ENCODE measurements at regions not wholly inside any gene's neighbourhood (a gene's known extent, or its start where the extent isn't known, plus 50 kb on each side); places are given as distances from the start of the nearest gene placed in this dataset.

DNA sequence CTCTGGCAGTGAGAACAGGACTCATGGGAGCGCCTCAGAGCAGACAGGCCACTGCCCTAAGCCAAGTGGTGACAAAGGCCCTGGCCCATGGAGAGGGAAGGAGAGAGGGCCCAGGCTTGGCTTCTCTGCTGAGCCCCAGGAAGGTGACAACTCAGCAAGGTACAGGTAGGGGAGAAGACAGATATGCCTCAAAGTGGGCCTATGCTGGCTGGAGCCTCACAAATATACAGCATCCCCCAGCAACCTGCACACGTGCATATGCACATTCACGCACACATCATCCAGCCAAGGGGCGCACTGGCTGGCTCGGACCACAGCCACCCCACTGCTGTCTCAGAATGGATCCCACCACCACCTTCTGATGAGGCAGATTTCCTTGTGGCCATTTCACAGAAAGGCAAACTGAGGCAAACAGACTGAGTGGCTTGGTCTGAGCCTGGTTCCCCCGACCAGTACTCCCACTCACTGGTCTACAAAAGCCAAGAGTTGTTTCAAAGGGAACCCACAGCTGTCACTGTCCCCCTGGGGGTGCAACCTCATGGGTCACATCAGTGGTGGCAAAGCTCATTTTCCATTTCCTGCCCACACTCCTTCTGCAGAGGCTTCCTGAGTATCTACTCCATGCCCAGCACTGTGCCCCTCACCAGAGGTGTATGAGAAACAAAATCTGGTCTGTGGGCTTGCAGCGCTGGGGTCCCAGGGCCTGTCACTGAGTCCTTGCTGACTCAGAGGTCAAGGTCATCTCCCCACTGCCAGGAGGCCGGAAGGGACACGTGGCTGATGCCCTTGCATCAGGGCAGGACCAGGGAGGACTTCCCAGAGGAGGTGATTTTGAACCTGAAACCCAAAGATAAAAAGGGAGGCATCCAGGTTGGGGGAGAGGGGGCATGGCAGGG is 67.3 kb upstream of the PRR5 start:
- TF ChIP-seq, protein P1, sequence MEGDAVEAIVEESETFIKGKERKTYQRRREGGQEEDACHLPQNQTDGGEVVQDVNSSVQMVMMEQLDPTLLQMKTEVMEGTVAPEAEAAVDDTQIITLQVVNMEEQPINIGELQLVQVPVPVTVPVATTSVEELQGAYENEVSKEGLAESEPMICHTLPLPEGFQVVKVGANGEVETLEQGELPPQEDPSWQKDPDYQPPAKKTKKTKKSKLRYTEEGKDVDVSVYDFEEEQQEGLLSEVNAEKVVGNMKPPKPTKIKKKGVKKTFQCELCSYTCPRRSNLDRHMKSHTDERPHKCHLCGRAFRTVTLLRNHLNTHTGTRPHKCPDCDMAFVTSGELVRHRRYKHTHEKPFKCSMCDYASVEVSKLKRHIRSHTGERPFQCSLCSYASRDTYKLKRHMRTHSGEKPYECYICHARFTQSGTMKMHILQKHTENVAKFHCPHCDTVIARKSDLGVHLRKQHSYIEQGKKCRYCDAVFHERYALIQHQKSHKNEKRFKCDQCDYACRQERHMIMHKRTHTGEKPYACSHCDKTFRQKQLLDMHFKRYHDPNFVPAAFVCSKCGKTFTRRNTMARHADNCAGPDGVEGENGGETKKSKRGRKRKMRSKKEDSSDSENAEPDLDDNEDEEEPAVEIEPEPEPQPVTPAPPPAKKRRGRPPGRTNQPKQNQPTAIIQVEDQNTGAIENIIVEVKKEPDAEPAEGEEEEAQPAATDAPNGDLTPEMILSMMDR (IDR thresholded peaks at IDR 0.05): no peak
- no peak overlapping the region for H3K27ac ChIP-seq
- no peak for FAIRE-seq
- intact Hi-C loops (cut with DNase I): no loop called here
- H3K36me3 ChIP-seq: no peaks in the 10 kb centered on the region
- no peak overlapping the region for H3K4me3 ChIP-seq
- no peaks in the 10 kb centered on the region for H3K27me3 ChIP-seq
- H3K9me3 ChIP-seq: no peaks in the 10 kb centered on the region
- WGBS, 2 donors: 46 to 59% methylated on average over 9 of the region's 9 CpGs
- ATAC-seq: peak in 1 of 4 donors; percentile 31
- no peaks in the 10 kb centered on the region for H3K4me1 ChIP-seq
- no peak for DNase-seq

DNA sequence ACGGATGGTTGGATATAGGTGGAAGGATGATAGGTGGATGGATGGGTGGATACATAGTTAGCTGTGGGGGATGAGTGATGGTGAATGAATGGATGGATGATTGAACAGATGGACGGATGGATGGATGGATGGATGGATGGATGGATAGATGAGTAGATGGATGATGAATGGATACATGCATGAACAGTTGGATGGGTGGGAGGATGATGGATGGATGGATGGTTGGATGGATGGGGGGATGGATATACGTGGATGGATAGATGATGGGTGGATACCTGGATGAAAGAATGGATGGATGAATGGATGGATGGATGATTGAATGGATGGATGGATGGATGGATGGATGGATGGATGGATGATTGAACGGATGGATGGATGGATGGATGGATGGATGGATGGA is 68.4 kb upstream of the PRR5 start:
- 54 to 67% methylated on average over 4 of the region's 4 CpGs for WGBS, 2 donors
- no peak for ATAC-seq
- intact Hi-C loops (cut with DNase I): no loop called here

DNA sequence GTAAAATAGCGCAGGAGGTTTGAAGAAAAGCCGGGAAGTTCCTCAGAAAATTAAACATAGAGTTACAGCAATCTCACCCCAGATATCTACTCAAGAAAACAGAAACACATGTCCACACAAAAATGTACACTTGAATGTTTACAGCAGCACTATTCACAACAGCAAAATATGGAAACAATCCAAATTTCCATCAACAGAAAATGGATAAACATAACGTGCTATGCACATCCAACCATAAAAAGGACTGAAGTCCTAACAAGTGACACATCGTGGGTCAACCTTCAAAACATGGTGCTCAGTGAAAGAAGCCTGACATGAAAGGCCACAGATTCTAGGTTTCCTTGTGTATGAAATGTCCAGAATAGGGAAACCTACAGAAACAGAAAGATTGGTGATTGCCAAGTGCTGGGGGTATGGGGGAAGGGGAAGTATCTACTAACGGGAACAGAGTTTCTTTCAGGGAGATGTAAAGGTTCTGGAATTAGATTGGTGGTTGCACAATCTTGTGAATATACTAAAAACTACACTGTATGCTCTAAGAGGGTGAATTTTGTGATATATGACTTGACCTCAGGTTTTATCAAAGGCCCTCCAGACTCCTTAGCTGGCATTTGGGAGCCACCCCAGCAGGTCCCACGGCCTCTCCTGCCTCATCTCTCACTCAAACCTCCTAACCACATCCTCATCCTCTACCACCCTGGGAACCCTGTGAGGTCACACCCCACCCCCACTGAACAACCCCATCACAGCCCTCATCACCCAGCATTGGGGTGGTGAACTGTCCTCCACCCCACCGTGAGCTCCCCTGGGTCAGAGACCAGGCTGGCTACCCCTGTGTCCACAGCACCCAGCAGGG is 69.2 kb upstream of the PRR5 start:
- no peaks in the 10 kb centered on the region for H3K4me1 ChIP-seq
- ATAC-seq (no peak), DNase-seq (no peak), FAIRE-seq (no peak)
- WGBS, 2 donors: 48 to 51% methylated on average over 7 of the region's 7 CpGs
- no peak overlapping the region for H3K27ac ChIP-seq
- TF ChIP-seq, protein P1 (IDR thresholded peaks at IDR 0.05): no peak
- intact Hi-C loops (cut with DNase I): no loop called here
- no peaks in the 10 kb centered on the region for H3K27me3 ChIP-seq
- no peaks in the 10 kb centered on the region for H3K36me3 ChIP-seq
- H3K9me3 ChIP-seq: no peaks in the 10 kb centered on the region
- no peak overlapping the region for H3K4me3 ChIP-seq

More for the DNA sequence above, 68.4 kb upstream of the PRR5 start:
- no peak for DNase-seq
- no peak for FAIRE-seq
- H3K4me1 ChIP-seq: no peaks in the 10 kb centered on the region
- H3K9me3 ChIP-seq: no peaks in the 10 kb centered on the region
- TF ChIP-seq, protein P1 (IDR thresholded peaks at IDR 0.05): no peak
- H3K4me3 ChIP-seq: no peak overlapping the region
- no peaks in the 10 kb centered on the region for H3K27me3 ChIP-seq
- H3K36me3 ChIP-seq: no peaks in the 10 kb centered on the region
- no peak overlapping the region for H3K27ac ChIP-seq

DNA sequence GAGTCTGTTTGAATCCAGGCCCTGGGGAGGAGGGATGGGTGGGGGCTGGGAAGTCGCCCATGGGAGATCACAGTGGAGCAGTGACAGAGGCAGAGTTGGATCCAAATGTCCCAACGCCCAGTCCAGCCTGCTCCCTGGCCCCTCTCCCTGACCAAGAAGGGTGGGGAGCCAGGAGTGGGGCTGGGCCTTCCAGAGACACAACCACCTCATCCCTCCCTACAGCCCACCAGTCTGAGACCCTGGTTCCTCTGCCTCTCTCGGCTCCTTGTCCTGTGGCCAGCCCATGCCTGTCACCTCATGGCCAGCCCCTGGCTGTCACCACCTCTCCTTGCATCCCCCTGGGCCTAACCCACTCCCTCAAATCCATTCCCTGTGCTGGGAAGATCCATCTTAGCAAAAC is 71.2 kb upstream of the PRR5 start:
- H3K9me3 ChIP-seq: no peaks in the 10 kb centered on the region
- 59 to 63% methylated on average over 3 of the region's 3 CpGs for WGBS, 2 donors
- no peak for DNase-seq
- intact Hi-C loops (cut with DNase I): no loop called here
- no peak overlapping the region for H3K27ac ChIP-seq
- H3K36me3 ChIP-seq: no peaks in the 10 kb centered on the region
- TF ChIP-seq, protein P1 (IDR thresholded peaks at IDR 0.05): no peak
- FAIRE-seq: no peak
- ATAC-seq: no peak
- no peaks in the 10 kb centered on the region for H3K4me1 ChIP-seq
- H3K4me3 ChIP-seq: no peak overlapping the region
- no peaks in the 10 kb centered on the region for H3K27me3 ChIP-seq

Data from pancreas (tissue), 10 donors.